ENCODE measurements at regions not wholly inside any gene's neighbourhood (a gene's known extent, or its start where the extent isn't known, plus 50 kb on each side); places are given as distances from the start of the nearest gene placed in this dataset.

DNA sequence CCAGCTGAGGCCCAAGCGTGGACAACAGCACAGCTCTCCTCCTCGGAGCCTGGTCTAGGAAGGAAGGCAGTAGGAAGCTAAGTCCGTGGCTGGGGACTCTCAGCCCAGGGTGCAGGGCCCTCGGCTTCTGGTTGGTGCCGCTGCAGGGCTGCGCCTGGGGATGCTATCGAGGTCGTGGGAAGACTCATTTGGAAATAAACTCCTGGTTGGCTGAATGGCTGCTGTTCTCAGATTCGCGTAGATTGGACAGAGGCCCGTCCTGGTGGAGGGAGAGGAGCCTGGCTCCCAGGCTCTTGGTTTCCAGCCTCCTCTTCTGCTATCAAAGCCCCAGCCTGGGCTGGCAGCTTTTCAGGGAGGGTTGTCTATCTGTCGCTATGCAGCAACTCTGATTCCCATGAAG is 152.6 kb upstream of the FZD8 start:
- Histone ChIP-seq H3K4me2 (no peak overlapping the region), H3K9ac (no peak overlapping the region), H3K36me3 (ENCODE audit: insufficient read depth) (no peaks in the 10 kb centered on the region), H3K4me3 (IDR thresholded peaks at IDR 0.05; ENCODE audit: insufficient read depth, low read depth, low read length) (no peak overlapping the region), H2AFZ (ENCODE audit: low read depth) (no peak overlapping the region), H3K4me1 (ENCODE audit: low read depth, poor library complexity, severe bottlenecking) (no peaks in the 10 kb centered on the region), H4K20me1 (ENCODE audit: insufficient read depth) (no peaks in the 10 kb centered on the region), H3K27me3 (ENCODE audit: insufficient read depth, low read depth) (no peaks in the 10 kb centered on the region), H3K27ac (no peak overlapping the region), H3K79me2 (ENCODE audit: insufficient read depth, low read depth) (no peaks in the 10 kb centered on the region)
- TF ChIP-seq, protein P1, sequence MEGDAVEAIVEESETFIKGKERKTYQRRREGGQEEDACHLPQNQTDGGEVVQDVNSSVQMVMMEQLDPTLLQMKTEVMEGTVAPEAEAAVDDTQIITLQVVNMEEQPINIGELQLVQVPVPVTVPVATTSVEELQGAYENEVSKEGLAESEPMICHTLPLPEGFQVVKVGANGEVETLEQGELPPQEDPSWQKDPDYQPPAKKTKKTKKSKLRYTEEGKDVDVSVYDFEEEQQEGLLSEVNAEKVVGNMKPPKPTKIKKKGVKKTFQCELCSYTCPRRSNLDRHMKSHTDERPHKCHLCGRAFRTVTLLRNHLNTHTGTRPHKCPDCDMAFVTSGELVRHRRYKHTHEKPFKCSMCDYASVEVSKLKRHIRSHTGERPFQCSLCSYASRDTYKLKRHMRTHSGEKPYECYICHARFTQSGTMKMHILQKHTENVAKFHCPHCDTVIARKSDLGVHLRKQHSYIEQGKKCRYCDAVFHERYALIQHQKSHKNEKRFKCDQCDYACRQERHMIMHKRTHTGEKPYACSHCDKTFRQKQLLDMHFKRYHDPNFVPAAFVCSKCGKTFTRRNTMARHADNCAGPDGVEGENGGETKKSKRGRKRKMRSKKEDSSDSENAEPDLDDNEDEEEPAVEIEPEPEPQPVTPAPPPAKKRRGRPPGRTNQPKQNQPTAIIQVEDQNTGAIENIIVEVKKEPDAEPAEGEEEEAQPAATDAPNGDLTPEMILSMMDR (conservative IDR thresholded peaks at IDR 0.05; ENCODE audit: low read depth, low read length), result no peak

DNA sequence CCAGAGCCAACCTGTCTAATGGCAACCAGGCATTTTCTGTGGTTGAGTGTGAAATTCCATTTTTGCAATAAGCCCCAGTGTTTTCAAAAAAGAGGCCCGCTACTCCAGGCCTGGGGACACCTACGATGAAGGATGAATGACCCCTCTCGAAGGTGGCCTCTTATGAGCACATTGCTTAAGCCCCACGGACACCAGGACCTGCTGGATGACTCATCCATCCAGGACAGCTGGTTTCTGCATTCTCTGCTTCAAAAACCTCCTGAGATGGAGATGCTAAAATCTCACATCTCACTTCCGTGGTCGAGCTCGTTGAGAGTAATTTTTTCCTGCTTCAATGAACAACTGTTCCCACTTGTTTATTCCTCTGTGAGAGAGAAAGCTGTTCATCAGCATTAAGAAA is 150.2 kb upstream of the FZD8 start:
- no peak overlapping the region for H3K27ac ChIP-seq
- no peak overlapping the region for H3K4me2 ChIP-seq
- no peak overlapping the region for H3K9ac ChIP-seq
- H3K27me3 ChIP-seq (ENCODE audit: insufficient read depth, low read depth), result no peaks in the 10 kb centered on the region
- TF ChIP-seq, protein P1 (conservative IDR thresholded peaks at IDR 0.05; ENCODE audit: low read depth, low read length), result no peak
- no peaks in the 10 kb centered on the region for H3K36me3 ChIP-seq (ENCODE audit: insufficient read depth)
- H3K4me1 ChIP-seq (ENCODE audit: low read depth, poor library complexity, severe bottlenecking), result no peaks in the 10 kb centered on the region
- H2AFZ ChIP-seq (ENCODE audit: low read depth), result no peak overlapping the region
- no peak overlapping the region for H3K4me3 ChIP-seq (IDR thresholded peaks at IDR 0.05; ENCODE audit: insufficient read depth, low read depth, low read length)
- H3K79me2 ChIP-seq (ENCODE audit: insufficient read depth, low read depth), result no peaks in the 10 kb centered on the region
- no peaks in the 10 kb centered on the region for H4K20me1 ChIP-seq (ENCODE audit: insufficient read depth)

DNA sequence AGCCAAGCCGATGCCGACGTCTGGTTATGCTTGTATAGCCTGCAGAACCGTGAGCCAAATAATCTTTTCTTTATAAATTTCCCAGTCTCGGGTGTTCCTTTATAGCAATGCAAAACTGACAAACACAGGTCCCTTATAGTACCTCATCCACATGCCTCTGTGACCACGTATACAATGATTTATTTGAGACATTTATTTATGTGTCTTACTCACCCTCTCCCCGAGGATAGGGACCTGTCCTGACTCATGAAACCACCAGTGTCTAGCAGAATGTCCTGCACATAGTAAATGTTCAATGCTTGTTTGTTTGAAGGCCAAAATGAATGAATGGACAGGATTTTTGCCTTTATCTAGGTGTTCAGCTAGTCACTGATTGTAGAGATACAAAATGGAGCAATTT is 147.9 kb upstream of the FZD8 start:
- no peak overlapping the region for H3K4me2 ChIP-seq
- TF ChIP-seq, protein P1 (conservative IDR thresholded peaks at IDR 0.05; ENCODE audit: low read depth, low read length), result no peak

DNA sequence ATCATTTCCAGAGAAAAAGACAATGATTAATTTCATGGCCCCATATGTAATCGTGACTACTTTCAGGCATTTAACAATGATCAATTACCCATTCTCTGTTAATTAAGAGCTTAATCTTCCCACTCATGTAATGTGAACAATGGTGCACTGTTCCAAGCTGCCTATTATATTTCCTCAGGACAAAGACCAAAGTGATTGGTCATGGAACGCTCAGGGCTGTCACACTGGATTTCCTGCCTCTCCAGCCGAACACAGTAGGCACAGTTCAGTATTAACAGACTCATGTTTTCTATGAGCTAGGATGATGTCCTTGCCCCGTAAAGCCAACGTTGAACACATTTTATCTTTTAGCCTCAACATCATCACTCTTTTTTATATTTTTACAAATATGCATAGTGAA is 142.7 kb upstream of the FZD8 start:
- Histone ChIP-seq H3K36me3 (ENCODE audit: insufficient read depth) (no peaks in the 10 kb centered on the region), H3K4me1 (ENCODE audit: low read depth, poor library complexity, severe bottlenecking) (no peaks in the 10 kb centered on the region), H2AFZ (ENCODE audit: low read depth) (no peak overlapping the region), H3K9ac (no peak overlapping the region), H3K27ac (no peak overlapping the region), H4K20me1 (ENCODE audit: insufficient read depth) (no peaks in the 10 kb centered on the region), H3K4me2 (no peak overlapping the region), H3K4me3 (IDR thresholded peaks at IDR 0.05; ENCODE audit: insufficient read depth, low read depth, low read length) (no peak overlapping the region), H3K27me3 (ENCODE audit: insufficient read depth, low read depth) (no peaks in the 10 kb centered on the region), H3K79me2 (ENCODE audit: insufficient read depth, low read depth) (no peaks in the 10 kb centered on the region)
- TF ChIP-seq, protein P1 (conservative IDR thresholded peaks at IDR 0.05; ENCODE audit: low read depth, low read length), result no peak

More for the DNA sequence above, 147.9 kb upstream of the FZD8 start:
- Histone ChIP-seq H3K9ac (no peak overlapping the region), H3K36me3 (ENCODE audit: insufficient read depth) (no peaks in the 10 kb centered on the region), H2AFZ (ENCODE audit: low read depth) (no peak overlapping the region), H3K27me3 (ENCODE audit: insufficient read depth, low read depth) (no peaks in the 10 kb centered on the region), H3K27ac (no peak overlapping the region), H3K4me3 (IDR thresholded peaks at IDR 0.05; ENCODE audit: insufficient read depth, low read depth, low read length) (no peak overlapping the region), H3K4me1 (ENCODE audit: low read depth, poor library complexity, severe bottlenecking) (no peaks in the 10 kb centered on the region), H3K79me2 (ENCODE audit: insufficient read depth, low read depth) (no peaks in the 10 kb centered on the region), H4K20me1 (ENCODE audit: insufficient read depth) (no peaks in the 10 kb centered on the region)

Data from KMS-11 (cell line).